Glutamatergic neuron (in vitro differentiated cells): ENCODE measurements at regions not wholly inside any gene's neighbourhood (a gene's known extent, or its start where the extent isn't known, plus 50 kb on each side); places are given as distances from the start of the nearest gene placed in this dataset.

Source experiments
- DNase-seq: peaks from one replicate; pipeline ENCODE4 v3.0.0; 2022
- H3K27ac Mint-ChIP-seq: one replicate; pipeline ENCODE4 v1.8.0; 2020; ENCODE audit warnings: mild to moderate bottlenecking, mixed read lengths, inconsistent platforms; ENCODE audit not compliant: unreplicated experiment
- H3K27me3 Mint-ChIP-seq: one replicate; pipeline ENCODE4 v1.8.0; 2020; ENCODE audit warnings: mild to moderate bottlenecking, moderate library complexity, mixed read lengths, inconsistent platforms; ENCODE audit not compliant: unreplicated experiment
- H3K36me3 Mint-ChIP-seq: one replicate; pipeline ENCODE4 v1.8.0; 2020; ENCODE audit warnings: mild to moderate bottlenecking, mixed read lengths, inconsistent platforms; ENCODE audit not compliant: unreplicated experiment
- H3K4me1 Mint-ChIP-seq: one replicate; pipeline ENCODE4 v1.8.0; 2020; ENCODE audit warnings: mild to moderate bottlenecking, low read depth, mixed read lengths, inconsistent platforms; ENCODE audit not compliant: unreplicated experiment
- H3K4me3 Mint-ChIP-seq: one replicate; pipeline ENCODE4 v1.8.0; 2020; ENCODE audit warnings: mild to moderate bottlenecking, mixed read lengths, inconsistent platforms; ENCODE audit not compliant: unreplicated experiment
- H3K9me3 Mint-ChIP-seq: one replicate; pipeline ENCODE4 v1.8.0; 2020; ENCODE audit warnings: mild to moderate bottlenecking, moderate library complexity, mixed read lengths, inconsistent platforms; ENCODE audit not compliant: unreplicated experiment
- CTCF ChIP-seq: fragments of 200-600 bp; sonication (generic); IDR thresholded peaks from one replicate; pipeline ENCODE4 v1.5.0; 2021; ENCODE audit not compliant: partially characterized antibody, unreplicated experiment

- no peak for TF ChIP-seq CTCF
- Mint-ChIP-seq H3K27me3 (no peaks in the 10 kb centered on the region), H3K27ac (no peak overlapping the region), H3K4me1 (no peaks in the 10 kb centered on the region), H3K4me3 (no peak overlapping the region), H3K9me3 (no peaks in the 10 kb centered on the region), H3K36me3 (no peaks in the 10 kb centered on the region)
- no peak for DNase-seq
Observed at GRCh38 chr4:89398146-89398545, 90.5 kb upstream of the GPRIN3 start.

GRCh38 chr4:89397441-89397840 is 89.8 kb upstream of the GPRIN3 start:
- Mint-ChIP-seq H3K36me3 (no peaks in the 10 kb centered on the region), H3K9me3 (no peaks in the 10 kb centered on the region), H3K27me3 (no peaks in the 10 kb centered on the region), H3K27ac (no peak overlapping the region), H3K4me3 (no peak overlapping the region), H3K4me1 (no peaks in the 10 kb centered on the region)
- no peak for TF ChIP-seq CTCF
- DNase-seq, result no peak

DNA sequence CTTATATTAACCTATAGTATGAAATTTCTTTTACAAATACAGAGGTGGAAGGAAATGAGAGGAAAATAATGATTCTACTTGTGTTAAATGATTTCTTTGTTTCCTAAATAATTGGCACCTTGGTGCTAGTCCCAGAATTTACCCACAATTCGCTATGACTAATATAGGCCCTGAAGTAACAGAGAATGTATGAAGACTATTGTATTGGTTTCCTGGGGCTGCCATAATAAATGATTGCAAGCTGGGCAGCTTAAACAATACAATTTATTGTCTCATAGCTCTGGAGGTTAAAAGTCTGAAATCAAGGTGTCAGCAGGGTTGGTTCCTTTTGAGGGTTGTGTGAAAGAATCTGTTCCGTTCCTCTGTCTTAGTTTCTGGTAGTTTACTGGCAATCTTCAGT is 74.8 kb upstream of the GPRIN3 start:
- no peak for DNase-seq
- no peak for TF ChIP-seq CTCF
- Mint-ChIP-seq H3K4me1 (peaks cover 3% of the 10 kb centered on the region), H3K36me3 (peaks cover 21% of the 10 kb centered on the region), H3K27me3 (no peaks in the 10 kb centered on the region), H3K9me3 (no peaks in the 10 kb centered on the region), H3K27ac (no peak overlapping the region), H3K4me3 (no peak overlapping the region)

- peaks cover 3% of the 10 kb centered on the region for H3K4me1 Mint-ChIP-seq
Observed at GRCh38 chr4:89380980-89381379, 73.4 kb upstream of the GPRIN3 start.

DNA sequence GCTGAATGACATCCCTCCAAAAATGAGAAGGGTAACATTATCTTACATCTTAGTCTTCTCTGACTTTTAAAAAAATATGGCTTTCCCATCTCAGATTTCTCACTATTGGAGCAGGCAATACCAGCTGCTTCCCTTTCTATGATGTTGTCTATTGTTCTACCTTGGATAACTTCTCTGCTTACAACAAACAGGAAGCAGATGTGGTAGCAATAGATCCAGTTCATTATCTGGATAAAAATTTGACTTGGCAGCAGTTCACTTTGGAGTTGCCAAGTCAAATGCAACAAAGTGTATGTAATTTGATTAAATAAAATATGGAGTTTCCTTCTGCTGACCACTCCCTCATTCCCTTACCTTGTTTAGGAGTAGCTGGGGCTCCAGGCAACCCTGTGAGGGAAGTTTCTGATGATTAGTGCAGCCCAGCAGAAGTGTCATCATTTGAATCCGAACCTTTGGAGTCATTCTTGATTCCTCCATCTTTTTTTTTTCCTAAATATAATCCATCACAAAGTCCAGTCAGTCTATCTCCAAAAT is 72.0 kb upstream of the GPRIN3 start:
- H3K4me1 Mint-ChIP-seq, result peaks cover 3% of the 10 kb centered on the region
- no peaks in the 10 kb centered on the region for H3K27me3 Mint-ChIP-seq
- no peak overlapping the region for H3K27ac Mint-ChIP-seq
- no peak overlapping the region for H3K4me3 Mint-ChIP-seq
- H3K9me3 Mint-ChIP-seq, result no peaks in the 10 kb centered on the region
- H3K36me3 Mint-ChIP-seq, result peaks cover 21% of the 10 kb centered on the region
- TF ChIP-seq CTCF, result no peak
- no peak for DNase-seq

More at GRCh38 chr4:89380980-89381379, 73.4 kb upstream of the GPRIN3 start:
- Mint-ChIP-seq H3K36me3 (peaks cover 21% of the 10 kb centered on the region), H3K9me3 (no peaks in the 10 kb centered on the region), H3K4me3 (no peak overlapping the region), H3K27ac (no peak overlapping the region), H3K27me3 (no peaks in the 10 kb centered on the region)
- TF ChIP-seq CTCF, result no peak
- no peak for DNase-seq
